ENCODE measurements at regions not wholly inside any gene's neighbourhood (a gene's known extent, or its start where the extent isn't known, plus 50 kb on each side); places are given as distances from the start of the nearest gene placed in this dataset.

DNA sequence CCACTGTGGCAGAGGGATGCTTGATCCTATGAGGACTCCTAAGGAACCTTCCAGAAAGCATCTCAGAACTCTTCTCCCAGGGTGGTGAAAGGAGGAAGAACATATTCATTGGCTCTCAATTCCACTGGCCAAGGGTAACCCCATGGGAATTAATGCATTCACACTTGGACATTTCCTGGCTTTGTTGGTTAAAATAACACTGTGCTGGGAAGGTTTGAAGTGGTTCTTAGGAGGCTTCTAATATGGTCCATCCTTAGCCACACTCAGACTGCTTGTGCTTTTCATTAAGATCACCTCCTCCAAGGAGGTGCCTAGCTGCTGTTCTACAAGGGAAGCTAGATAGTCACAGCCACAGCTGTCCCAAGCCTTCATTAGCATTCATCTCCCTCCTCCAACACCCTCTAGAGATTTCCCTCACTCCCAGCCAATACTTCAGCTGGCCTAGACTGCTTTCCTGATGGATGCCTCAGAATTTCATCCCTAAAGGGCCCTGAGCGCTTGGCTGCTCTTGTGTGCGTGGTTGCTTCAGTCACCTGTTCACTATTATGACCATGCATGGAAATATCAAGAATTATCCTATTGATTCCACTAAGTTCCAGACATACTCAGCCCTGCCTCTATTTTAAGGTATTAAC is 544.4 kb downstream of the PLPP3 start (continued):
- TF ChIP-seq TAF7 (optimal IDR thresholded peaks at IDR 0.05; ENCODE audit: borderline replicate concordance, low read depth, low read length) (no peak), SP1 (IDR thresholded peaks at IDR 0.05; ENCODE audit: low read depth, low read length) (no peak)
